HG02678 (cell line): ENCODE measurements at regions not wholly inside any gene's neighbourhood (a gene's known extent, or its start where the extent isn't known, plus 50 kb on each side); places are given as distances from the start of the nearest gene placed in this dataset.

Experiments used
- ATAC-seq: cut with Tn5 transposase; IDR thresholded peaks from one replicate; pipeline ENCODE4 v1.9.1; 2021; ENCODE audit warnings: mild to moderate bottlenecking, moderate library complexity; ENCODE audit not compliant: unreplicated experiment

DNA sequence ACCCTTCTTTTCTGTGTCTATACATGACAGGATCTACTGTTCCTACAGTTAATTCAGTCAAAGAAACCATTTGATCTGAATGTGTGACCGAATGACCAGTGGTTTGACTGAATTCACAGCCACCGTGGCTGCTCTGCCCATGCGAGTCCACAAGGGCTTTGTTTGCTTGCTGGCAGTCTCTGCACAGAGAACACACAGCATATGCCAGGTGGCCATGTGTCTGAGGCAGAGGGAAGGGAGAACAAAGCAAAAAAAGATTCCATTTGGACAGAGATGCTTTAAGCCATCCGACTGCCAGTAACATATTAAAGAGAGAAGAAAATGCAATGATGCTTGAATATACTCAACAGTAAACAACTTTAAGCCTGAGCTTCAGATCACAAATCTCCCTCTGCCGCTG is 737.8 kb upstream of the CXADR start:
- ATAC-seq, result no peak

GRCh38 chr21:16777041-16777720 is 735.7 kb upstream of the CXADR start:
- ATAC-seq, result no peak

DNA sequence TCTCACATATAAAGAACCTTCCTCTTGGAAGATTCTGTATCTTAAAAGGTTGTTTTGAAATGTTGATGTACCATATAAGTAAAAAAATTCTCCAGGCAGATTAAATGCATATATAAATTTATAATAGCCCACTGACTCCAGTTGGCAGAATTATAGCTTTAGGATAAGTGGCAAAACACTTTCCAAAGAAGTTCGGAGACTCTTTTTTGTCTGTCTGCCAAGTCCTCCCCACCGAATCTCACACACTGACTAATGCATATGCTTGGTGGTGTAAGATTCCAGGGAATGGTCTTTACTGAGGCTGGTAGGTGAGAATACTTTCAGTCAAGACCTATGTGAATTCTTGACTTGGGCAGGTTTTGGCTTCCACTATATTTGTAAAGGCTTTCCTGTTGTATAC is 724.3 kb upstream of the CXADR start:
- ATAC-seq, result no peak

- no peak for ATAC-seq
Measured at GRCh38 chr21:16789636-16790035, 723.2 kb upstream of the CXADR start.

- no peak for ATAC-seq
Measured at GRCh38 chr21:16792101-16792500, 720.7 kb upstream of the CXADR start.

- no peak for ATAC-seq
Measured at GRCh38 chr21:16794950-16795349, 717.9 kb upstream of the CXADR start.

- ATAC-seq, result no peak
Measured at GRCh38 chr21:16796776-16797175, 716.1 kb upstream of the CXADR start.

DNA sequence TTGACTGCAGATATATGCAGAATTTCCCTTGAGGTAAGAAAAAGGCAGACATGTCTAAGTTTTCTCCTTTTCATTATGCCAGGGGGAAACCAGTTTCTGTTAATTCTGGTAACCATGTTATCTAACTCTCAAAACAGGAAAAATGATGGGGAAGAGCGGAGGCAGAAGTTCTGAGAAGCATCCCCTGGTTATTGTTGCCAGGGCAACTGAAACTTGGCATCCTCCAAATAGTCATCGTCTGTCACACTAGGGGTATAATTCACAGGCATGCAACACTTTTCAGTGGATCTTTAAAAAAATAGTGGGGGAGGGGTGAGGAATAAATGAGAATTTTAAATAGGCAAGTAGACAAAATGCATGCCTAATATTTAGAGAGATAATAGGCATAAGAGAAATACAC is 715.3 kb upstream of the CXADR start:
- ATAC-seq, result no peak

- no peak for ATAC-seq
Measured at GRCh38 chr21:16797966-16798365, 714.9 kb upstream of the CXADR start.

GRCh38 chr21:16800536-16801275 is 712.1 kb upstream of the CXADR start:
- ATAC-seq, result no peak

- no peak for ATAC-seq
Measured at GRCh38 chr21:16811011-16811410, 701.8 kb upstream of the CXADR start.

- ATAC-seq, result no peak
Measured at GRCh38 chr21:16811970-16812369, 700.9 kb upstream of the CXADR start.

DNA sequence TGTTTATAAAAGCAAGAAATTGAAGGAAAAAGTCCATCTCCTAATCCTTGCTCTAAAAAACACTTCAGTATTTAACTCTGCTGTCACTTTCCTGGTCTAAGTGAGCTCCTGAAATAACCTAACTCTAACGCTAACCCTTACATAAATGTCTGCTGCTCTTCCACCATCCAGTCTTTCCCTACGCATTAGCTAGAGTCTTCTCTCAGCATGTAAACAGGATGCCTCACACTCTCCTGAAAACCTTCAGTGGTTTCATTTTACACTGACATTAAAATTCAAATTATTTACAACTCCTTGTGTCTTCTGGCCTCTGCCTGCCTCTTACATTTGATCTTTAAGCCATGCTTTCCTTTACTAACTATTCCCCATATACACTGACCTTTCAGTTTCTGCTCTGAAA is 697.6 kb upstream of the CXADR start:
- no peak for ATAC-seq

DNA sequence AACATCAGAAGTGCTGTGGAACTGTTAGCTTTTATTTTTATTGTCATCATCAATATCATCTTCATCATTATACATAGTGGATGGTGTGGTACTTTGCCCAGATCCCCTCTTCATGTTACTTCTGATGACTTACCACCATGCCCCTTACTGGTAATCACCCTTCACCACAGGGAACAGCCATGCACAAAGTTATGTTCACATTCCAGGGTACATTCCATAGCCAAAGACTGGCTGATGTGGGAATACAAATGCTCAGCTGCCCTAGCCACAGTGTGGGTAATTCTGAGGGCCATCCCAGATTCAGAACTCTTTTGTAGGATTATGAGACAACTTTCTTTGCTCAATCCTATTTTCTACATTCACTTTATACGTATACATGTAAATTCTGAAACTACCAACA is 691.3 kb upstream of the CXADR start:
- ATAC-seq, result no peak

GRCh38 chr21:16829532-16829931 is 683.3 kb upstream of the CXADR start:
- no peak for ATAC-seq

DNA sequence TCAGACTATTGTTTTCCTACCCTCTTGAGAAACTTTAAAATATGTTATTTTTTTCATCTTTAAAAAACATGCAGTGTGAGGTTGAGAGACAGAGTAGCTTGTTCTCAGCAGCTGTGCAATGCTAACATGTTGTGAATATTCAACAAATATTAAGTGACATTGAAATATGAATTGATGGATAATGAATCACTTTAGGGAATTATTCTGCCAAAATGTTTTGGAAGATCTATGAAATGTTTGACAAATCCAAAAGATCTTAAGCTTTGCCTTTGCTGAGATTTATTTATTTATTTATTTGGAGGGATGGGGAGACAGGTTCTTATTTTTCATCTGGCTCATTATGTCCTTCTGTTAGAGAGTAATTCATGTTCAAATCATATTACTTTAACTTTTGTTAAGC is 680.1 kb upstream of the CXADR start:
- no peak for ATAC-seq

DNA sequence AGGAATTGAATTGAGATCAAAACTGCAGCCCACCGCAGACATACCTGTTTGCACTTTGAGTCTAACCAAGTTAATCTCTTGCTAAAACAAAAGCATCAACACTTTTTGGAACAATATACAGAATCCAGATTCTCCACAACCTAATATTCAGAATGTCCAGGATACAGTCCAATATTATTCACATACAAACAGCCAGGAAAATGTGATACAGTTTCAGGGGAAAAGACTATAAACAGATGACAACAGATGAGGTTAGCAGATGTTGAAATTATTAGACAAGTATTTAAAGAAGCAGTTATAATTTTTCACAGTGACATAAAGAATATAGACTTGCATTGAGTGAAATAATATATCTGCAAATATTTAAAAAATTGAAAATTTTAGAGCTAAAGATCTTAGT is 678.1 kb upstream of the CXADR start:
- no peak for ATAC-seq

DNA sequence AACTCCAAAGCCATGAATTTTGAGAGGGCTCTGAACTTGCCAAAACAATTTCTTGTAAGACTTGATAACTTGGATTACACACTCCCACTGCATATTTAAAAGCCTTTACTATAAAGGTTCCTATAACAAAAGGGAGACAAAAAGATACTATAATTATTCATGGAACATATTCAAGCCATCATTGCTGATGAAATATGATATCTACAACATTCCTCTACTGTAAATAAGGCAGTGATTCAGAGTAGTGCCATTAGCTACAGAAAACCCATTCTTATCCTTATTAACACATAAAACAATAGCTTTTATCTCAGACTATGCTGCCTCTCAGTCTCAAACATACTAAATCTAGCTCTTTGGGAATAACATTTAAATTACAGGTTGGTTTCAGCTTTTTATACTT is 675.5 kb upstream of the CXADR start:
- no peak for ATAC-seq

DNA sequence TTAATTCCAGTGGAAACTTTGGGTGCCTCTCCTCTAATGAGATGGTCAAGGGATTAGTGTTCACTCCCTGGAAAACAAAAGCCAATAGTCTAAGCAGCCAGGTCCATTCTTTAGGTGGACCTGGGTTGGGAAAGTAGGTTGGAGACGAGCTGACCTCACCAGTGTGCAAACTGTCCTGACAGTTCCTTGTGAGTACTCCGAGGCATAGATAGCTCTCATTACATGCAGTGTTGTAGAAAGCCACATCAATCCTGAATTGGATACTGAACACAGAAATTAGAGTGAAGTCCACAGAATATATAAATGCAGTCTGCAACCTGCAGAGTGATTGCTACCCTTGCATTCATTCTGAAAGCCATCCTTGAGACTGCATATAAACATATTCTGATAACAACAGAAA is 675.1 kb upstream of the CXADR start:
- no peak for ATAC-seq

GRCh38 chr21:16838331-16838730 is 674.5 kb upstream of the CXADR start:
- ATAC-seq, result no peak

DNA sequence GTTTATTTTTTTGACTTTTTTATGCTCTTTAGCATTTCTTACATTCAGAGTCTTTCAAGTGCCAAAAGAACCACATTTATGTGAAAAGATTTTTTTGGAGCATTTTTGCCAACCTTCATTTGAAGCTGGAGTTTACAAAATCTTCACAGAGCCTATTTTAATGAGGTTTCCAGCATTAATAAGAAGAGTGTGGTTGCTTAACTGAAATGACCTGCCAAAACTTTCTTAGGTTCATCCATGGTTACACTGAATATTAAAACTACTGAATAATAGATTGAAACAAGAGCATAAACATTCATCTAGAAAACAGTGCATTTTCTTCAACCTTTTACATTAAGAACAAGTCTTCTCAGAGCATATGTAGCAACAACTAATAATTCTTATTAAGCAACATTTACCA is 672.3 kb upstream of the CXADR start:
- no peak for ATAC-seq

- ATAC-seq, result no peak
Measured at GRCh38 chr21:16841975-16842695, 670.7 kb upstream of the CXADR start.
